ENCODE measurements at regions not wholly inside any gene's neighbourhood (a gene's known extent, or its start where the extent isn't known, plus 50 kb on each side); places are given as distances from the start of the nearest gene placed in this dataset.
A peak's percentile ranks its signal among the peaks of the same experiment; 100 is the strongest.
"Not testable (repeated sequence)": the region's sequence is repeated elsewhere in the genome, so short reads cannot be mapped to it uniquely, and the experiment has no call there.

DNA sequence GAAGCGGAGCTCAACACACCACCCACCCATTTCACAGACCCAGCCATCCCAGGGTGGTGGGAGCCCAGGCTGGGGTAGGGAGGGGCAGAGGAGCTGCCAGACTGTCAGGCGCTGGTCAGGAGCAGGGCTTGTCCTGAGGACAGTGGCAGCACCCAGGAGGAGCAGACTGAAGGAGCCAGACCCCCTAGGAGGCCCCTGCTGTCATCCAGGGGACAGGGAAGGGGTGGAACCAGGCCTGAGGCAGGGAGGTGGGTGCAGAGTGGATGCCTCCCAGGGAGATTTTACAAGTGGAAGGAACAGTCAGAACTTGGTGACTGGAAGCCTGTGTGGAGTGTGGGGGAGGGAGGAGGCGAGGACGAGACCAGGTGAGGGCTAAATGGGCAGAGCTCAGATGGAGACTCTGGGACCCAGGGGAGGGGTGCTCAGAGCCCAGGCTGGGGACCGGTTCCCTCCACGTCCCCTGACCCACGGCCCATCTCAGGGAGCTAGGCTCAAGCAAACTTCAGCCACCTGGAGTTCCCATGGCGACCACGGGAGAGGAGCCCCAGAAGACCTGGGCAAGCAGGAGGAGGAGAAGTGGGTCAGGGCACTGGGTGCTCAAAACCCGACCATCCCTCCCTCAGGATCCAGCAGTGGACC is 215.4 kb downstream of the TBC1D2B start:
- not testable (repeated sequence) for DNase-seq

- no peak for DNase-seq
Measured at GRCh38 chr15:77860071-77860691, 217.3 kb downstream of the TBC1D2B start.

GRCh38 chr15:77859491-77860060 is 217.9 kb downstream of the TBC1D2B start:
- DNase-seq, result no peak

GRCh38 chr15:77858792-77859490 is 218.6 kb downstream of the TBC1D2B start:
- DNase-seq, result peak; percentile 37 to 54

DNA sequence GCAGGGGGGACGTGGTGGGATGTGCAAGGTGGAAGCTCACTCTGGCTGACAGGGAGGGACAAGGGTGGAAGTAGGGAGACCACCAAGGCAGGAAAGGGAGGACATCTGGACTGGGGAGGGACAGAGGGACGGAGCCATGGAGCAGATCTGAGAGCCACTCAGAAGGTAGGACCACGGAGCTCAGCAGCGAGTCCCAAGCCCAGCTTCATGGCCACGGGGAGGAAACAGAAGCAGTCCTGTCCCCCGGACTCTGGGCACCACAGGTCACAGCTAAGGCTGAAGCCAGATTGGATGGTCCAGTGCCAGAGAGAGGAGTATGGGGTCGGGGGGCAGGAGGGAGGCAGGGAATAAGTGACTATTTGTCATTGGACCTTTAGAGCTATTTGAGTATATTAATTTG is 220.1 kb downstream of the TBC1D2B start:
- DNase-seq, result no peak

GRCh38 chr15:77856705-77857346 is 220.7 kb downstream of the TBC1D2B start:
- no peak for DNase-seq

- DNase-seq, result no peak
Measured at GRCh38 chr15:77855871-77856270, 221.6 kb downstream of the TBC1D2B start.

DNA sequence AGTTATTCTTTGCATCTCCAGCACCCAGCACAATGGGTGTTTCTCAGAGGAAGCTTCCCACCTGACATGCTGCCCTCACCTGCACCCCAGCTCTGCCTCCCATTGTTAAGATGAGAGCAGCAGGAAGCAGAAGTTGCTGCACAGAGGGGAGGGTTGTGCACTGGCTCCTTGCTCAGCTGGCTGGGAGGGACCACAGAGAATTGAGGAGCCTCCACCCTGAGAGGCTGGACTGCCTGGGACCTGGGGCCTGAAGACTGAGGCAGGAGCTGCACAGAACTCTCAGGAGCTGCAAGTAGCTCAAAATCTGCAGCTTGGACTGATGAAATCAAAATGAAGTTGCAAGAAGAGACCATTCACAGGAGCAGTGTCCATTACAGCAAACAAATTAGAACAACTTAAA is 222.3 kb upstream of the LINGO1 start:
- no peak for DNase-seq

DNA sequence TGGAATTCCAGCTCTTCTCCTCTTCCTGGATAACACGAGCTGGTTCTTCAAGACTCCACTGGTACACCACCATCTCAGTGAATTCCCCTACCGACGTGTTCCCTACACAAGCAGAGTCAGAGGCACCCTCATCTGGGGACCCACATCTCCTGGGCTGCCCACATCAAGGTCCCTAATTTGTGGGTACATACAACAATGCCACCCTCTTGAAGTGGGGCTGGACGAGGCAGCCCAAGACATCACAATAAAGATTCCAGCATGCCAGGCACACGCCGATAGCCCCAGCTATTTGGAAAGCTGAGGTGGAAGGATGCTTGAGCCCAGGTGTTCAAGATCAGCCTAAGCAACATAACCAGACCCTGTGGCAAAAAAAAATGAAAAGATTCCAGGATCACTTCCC is 221.2 kb upstream of the LINGO1 start:
- no peak for DNase-seq

DNA sequence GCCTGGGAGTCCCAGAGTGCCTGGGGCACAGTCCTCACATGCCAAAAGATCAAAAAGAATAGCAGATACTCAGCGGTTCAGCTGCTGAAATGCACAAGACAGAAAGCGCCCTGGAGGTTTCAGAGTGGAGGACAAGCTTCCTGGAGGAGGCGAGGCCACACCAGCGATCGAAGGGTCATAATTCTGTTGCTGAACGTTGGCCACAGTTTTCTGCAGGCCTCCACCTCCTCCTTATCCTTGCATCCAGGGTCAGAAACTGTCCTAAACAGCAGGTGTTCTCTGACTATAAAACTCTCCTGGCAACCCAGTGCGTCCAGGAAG is 220.3 kb upstream of the LINGO1 start:
- no peak for DNase-seq

GRCh38 chr15:77852241-77853007 is 219.7 kb upstream of the LINGO1 start:
- no peak for DNase-seq

DNA sequence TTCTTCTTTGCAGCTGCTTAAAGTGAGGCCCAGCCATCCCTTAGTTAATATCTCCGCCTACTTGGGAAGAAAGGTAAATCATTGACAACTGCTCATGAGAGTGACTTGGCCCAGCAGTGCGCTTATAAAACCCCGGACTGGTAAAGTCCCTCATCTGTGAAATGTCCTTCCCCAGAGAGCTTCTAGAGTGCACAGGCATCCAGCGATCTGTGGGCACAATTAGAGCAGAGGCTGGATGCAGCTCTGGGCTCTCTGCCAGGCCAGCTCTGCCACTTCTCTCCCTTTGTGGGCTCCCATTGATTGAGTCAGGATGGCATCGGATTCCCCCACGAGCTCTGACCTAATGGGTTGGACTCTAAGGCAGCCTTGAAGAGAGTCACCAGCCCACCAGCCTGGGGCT is 219.0 kb upstream of the LINGO1 start:
- no peak for DNase-seq

DNA sequence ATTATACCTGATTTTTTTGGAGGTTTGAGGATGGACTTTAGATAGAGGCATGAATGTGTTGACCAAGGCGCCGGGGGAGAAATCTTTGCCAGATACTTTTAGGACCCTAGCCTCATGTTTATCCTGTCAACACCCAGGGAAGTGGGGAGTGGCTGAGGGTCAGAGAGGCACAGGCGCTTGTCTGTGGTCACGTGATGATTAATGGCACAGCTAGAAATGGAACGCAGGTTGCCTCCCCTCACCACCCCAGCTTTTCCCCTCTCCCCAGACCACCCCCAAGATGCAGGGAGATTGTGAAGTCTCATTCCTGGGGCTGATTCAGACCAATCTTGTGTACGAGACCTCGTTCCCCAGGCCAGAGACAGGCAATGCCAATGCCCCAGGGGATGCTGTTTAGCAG is 218.4 kb upstream of the LINGO1 start:
- no peak for DNase-seq

DNA sequence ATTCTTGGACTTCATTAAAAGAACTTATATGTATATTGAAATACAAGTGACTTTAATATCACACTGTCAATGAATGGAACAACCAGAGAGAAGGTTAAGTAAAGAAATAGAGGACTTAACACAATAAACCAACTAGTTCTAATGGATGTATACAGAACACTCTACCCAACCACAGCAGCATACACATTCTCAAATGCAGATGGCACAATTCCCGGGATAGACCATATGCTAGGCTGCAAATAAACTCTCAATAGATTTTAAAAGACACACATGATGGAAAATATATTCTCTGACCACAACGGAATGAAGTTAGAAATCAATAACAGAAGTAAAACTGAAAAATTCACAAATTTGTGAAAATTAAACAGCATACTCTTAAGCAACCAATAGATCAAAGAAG is 214.3 kb upstream of the LINGO1 start:
- no peak for DNase-seq

DNA sequence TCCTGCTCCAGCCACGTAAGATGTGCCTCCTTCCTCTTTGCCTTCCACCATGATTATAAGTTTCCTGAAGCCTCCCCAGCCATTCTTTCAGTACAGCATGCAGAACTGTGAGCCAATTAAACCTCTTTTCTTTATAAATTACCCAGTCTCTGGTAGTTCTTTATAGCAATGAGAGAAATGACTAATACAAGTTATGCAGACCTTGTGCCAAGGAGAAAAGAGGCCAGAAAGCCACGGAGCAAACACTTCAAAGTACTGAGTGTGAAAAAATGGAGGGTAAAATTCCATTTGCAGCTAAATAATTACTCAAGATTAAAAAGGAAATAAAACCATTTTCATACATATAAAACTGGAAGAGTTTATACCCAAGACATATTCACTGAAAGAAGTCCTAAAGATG is 213.6 kb upstream of the LINGO1 start:
- no peak for DNase-seq

GRCh38 chr15:77844798-77845446 is 212.2 kb upstream of the LINGO1 start:
- DNase-seq, result no peak

DNA sequence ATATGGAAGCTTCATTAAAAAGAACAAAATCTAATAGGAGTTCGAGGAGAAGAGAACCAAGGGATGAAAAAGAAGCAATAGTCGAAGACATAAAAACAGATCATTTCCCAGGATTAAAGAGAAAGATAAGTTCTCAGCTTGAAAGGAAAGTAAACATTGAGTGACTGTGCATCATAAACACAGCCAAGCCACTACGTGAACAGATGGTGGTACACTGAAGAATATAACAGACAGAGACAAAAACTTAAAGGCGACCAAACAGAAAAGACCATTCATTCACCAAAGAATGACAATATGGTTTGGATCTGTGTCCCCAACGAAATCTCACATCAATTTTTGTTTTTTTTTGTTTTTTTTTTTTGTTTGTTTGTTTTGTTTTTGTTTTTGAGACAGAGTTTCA is 210.8 kb upstream of the LINGO1 start:
- no peak for DNase-seq

DNA sequence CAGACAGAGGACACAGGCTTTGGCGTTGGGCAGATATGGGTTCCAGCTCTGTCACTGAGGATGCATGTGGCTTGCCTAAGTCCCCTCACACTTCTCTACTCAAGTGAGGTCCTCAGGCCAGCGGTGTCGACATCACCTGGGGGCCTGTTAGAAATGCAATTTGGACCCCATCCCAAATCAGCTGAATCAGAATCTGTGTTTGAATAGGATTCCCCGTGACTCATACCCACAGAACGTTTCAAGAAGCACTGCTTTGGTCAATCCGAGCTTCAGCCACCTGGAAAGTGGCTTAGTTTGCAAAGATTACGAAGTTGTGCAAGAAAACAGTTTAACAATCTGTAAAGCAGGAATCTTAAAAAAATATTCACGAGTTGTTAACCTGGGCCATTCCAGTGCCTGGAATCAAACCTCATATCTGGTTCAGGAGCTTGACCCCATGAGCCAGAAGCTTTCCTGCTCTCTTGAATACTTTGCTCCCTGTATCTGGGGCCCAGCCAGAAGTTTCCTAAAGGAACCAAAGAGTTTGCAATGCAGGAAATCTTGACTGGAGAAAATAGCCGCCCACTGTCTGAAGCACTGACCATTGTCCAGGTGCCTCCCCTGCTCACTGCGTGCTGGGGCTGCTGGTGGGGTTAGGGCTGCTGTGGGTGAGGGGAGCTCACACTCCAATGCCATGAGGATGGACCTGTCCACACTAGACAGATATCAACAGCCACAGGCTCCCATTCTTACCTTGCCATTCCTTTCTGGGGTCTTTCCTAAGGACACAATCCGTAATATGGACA is 208.5 kb upstream of the LINGO1 start:
- no peak for DNase-seq

- DNase-seq, result no peak
Measured at GRCh38 chr15:77839970-77840905, 207.5 kb upstream of the LINGO1 start.

DNA sequence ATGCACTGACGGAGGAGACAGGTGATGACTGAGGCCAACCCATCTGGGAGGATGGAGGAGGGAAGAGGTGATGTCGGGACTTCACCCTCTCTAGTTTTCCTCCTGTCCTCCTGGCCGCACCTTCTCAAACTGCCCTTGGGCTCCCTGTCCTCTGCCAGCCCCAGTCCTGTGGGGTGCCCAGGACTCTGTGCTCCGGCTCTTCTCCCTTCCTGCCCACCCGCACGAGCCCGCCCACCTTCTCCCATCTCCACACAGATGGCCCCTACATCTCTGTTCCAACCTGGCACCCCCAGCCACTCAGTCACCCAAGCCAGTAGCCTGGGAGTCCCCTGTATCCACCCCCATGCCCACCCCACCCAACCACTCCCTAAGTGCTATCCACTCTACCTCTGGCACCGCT is 206.7 kb upstream of the LINGO1 start:
- DNase-seq, result no peak
